ENCODE measurements at regions not wholly inside any gene's neighbourhood (a gene's known extent, or its start where the extent isn't known, plus 50 kb on each side); places are given as distances from the start of the nearest gene placed in this dataset.

DNA sequence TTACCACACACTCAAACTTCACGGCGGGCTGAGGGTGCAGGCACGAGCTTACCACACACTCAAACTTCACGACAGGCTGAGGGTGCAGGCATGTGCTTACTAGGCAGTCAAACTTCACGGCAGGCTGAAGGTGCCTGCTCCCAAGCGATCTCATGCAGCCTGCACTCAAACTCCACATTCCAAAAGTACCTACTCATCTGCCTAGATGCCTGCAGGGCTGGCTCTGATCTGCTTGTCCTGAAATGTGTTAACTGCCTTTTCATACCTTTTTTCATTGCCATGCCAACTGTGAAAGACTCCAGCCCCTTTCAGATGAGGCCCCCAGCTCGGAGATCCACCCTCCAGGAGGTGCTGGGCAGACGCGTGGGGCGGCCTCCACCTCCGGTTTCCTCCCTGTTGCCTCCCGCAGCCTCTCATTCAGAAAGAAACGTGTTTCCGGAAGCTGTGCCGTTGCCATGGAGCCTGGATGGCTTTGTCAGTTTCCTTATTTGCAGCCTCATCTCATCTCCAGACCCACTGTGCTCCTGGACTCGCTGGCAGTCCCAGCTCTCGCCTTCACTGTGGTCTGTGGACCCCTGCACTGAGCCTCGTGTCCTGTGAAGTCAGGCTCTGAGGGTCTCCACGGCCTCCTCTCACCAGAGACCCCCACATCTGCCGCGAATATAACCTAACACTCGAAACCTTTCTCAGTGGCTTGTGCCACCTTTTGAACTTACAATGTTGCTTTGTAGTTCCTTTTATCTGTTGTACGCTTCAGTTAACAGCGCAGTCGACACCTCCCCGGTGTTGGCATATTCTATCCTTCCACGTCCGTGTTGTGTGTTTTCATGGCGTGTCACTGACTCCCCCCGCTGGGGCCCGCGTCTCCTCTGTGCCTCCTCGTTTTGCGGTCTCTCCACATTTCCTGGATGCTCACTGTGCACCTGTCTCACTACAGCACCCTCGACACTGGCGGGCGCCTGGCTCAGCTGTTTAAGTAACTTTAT lies 106.1 kb upstream of the ALKAL2 start:
- H4K20me1 ChIP-seq (ENCODE audit: insufficient read depth), result no peaks in the 10 kb centered on the region
- no peak for DNase-seq
- peaks cover 10% of the 10 kb centered on the region; the same call in 1 of the 2 replicates for H3K9me3 ChIP-seq
- 54% methylated on average over 37 of the region's 37 CpGs for WGBS (ENCODE audit: low lambda C conversion rate)
- no peak overlapping the region for H2AFZ ChIP-seq (ENCODE audit: low read depth)
- H3K9ac ChIP-seq, result no peak overlapping the region
- no peak overlapping the region; a peak in 1 of 4 replicates for H3K4me3 ChIP-seq (ENCODE audit: low read depth in 2 of 2, low read length in 1 of 2)
- H3K9me2 ChIP-seq, result no peaks in the 10 kb centered on the region
- H3K27me3 ChIP-seq (ENCODE audit: insufficient read depth), result no peaks in the 10 kb centered on the region
- ChIA-PET CTCF (no interaction called here), POLR2A (interaction anchor here (0.6 kb wide), 1 partner anchor 36 kb away, joined by 4 read pairs; no protein-coding TSS in a partner anchor)
- TF ChIP-seq, protein P1, sequence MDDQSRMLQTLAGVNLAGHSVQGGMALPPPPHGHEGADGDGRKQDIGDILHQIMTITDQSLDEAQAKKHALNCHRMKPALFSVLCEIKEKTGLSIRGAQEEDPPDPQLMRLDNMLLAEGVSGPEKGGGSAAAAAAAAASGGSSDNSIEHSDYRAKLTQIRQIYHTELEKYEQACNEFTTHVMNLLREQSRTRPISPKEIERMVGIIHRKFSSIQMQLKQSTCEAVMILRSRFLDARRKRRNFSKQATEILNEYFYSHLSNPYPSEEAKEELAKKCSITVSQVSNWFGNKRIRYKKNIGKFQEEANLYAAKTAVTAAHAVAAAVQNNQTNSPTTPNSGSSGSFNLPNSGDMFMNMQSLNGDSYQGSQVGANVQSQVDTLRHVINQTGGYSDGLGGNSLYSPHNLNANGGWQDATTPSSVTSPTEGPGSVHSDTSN (IDR thresholded peaks at IDR 0.05), result no peak
- no peak for TF ChIP-seq RAD21 (IDR thresholded peaks at IDR 0.05; ENCODE audit: low read length)
- TF ChIP-seq EZH2phosphoT487 (IDR thresholded peaks at IDR 0.05; ENCODE audit: borderline replicate concordance, low read depth), result no peak
- TF ChIP-seq RFX5 (IDR thresholded peaks at IDR 0.05; ENCODE audit: low read length), result no peak
- TF ChIP-seq EP300 (IDR thresholded peaks at IDR 0.05; ENCODE audit: borderline replicate concordance in 1 of 2, low read depth in 1 of 2, low read length in 1 of 2), result no peak
- TF ChIP-seq, protein P2, sequence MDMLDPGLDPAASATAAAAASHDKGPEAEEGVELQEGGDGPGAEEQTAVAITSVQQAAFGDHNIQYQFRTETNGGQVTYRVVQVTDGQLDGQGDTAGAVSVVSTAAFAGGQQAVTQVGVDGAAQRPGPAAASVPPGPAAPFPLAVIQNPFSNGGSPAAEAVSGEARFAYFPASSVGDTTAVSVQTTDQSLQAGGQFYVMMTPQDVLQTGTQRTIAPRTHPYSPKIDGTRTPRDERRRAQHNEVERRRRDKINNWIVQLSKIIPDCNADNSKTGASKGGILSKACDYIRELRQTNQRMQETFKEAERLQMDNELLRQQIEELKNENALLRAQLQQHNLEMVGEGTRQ (IDR thresholded peaks at IDR 0.05; ENCODE audit: borderline replicate concordance, low read depth, low read length), result no peak
- TF ChIP-seq FOXM1 (IDR thresholded peaks at IDR 0.05; ENCODE audit: low read depth), result no peak
- TF ChIP-seq YY1 (IDR thresholded peaks at IDR 0.05; ENCODE audit: low read depth), result no peak
- TF ChIP-seq MXI1 (IDR thresholded peaks at IDR 0.05; ENCODE audit: low read depth, low read length), result no peak
- H3K4me2 ChIP-seq, result no peak overlapping the region
- H3K36me3 ChIP-seq (replicated peaks in 1 of 2; ENCODE audit: control insufficient read depth in 1 of 2, insufficient read depth in 2 of 2, low read length in 1 of 2), result no peaks in the 10 kb centered on the region
- H3K27ac ChIP-seq (ENCODE audit: low read depth in 2 of 2, low read length in 1 of 2), result no peak overlapping the region
- no peaks in the 10 kb centered on the region for H3K79me2 ChIP-seq (ENCODE audit: insufficient read depth)
- no peaks in the 10 kb centered on the region for H3K4me1 ChIP-seq (ENCODE audit: control insufficient read depth in 1 of 2, insufficient read depth in 2 of 2, low read depth in 1 of 2, low read length in 1 of 2)
- H3F3A ChIP-seq (replicated peaks; ENCODE audit: insufficient read depth), result peaks cover 4% of the 10 kb centered on the region

DNA sequence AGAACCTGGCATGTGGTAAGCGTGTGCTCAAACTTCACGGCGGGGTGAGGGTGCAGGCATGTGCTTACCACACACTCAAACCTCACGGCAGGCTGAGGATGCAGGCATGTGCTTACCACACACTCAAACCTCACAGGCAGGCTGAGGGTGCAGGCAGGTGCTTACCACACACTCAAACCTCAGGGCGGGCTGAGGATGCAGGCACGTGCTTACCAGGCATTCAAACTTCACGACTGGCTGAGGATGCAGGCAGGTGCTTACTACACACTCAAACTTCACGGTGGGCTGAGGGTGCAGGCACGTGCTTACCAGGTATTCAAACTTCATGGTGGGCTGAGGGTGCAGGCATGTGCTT lies 105.0 kb upstream of the ALKAL2 start:
- no peaks in the 10 kb centered on the region for H3K4me1 ChIP-seq (ENCODE audit: control insufficient read depth in 1 of 2, insufficient read depth in 2 of 2, low read depth in 1 of 2, low read length in 1 of 2)
- ChIA-PET POLR2A (no interaction called here), CTCF (no interaction called here)
- H3K4me2 ChIP-seq, result no peak overlapping the region
- peaks cover 10% of the 10 kb centered on the region; the same call in 1 of the 2 replicates for H3K9me3 ChIP-seq
- H3K79me2 ChIP-seq (ENCODE audit: insufficient read depth), result no peaks in the 10 kb centered on the region
- no peak overlapping the region for H3K27ac ChIP-seq (ENCODE audit: low read depth in 2 of 2, low read length in 1 of 2)
- no peaks in the 10 kb centered on the region for H3K36me3 ChIP-seq (replicated peaks in 1 of 2; ENCODE audit: control insufficient read depth in 1 of 2, insufficient read depth in 2 of 2, low read length in 1 of 2)
- no peaks in the 10 kb centered on the region for H4K20me1 ChIP-seq (ENCODE audit: insufficient read depth)
- H3K9me2 ChIP-seq, result no peaks in the 10 kb centered on the region
- DNase-seq, result no peak
- 58% methylated on average over 7 of the region's 9 CpGs for WGBS (ENCODE audit: low lambda C conversion rate)
- H3K4me3 ChIP-seq (ENCODE audit: low read depth in 2 of 2, low read length in 1 of 2), result no peak overlapping the region
- H3F3A ChIP-seq (replicated peaks; ENCODE audit: insufficient read depth), result peaks cover 4% of the 10 kb centered on the region
- TF ChIP-seq, protein P3, sequence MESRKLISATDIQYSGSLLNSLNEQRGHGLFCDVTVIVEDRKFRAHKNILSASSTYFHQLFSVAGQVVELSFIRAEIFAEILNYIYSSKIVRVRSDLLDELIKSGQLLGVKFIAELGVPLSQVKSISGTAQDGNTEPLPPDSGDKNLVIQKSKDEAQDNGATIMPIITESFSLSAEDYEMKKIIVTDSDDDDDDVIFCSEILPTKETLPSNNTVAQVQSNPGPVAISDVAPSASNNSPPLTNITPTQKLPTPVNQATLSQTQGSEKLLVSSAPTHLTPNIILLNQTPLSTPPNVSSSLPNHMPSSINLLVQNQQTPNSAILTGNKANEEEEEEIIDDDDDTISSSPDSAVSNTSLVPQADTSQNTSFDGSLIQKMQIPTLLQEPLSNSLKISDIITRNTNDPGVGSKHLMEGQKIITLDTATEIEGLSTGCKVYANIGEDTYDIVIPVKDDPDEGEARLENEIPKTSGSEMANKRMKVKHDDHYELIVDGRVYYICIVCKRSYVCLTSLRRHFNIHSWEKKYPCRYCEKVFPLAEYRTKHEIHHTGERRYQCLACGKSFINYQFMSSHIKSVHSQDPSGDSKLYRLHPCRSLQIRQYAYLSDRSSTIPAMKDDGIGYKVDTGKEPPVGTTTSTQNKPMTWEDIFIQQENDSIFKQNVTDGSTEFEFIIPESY (IDR thresholded peaks at IDR 0.05; ENCODE audit: borderline replicate concordance, low read depth), result no peak
- TF ChIP-seq GATA2 (CRISPR knock-in tag; IDR thresholded peaks at IDR 0.05) (no peak), EP300 (IDR thresholded peaks at IDR 0.05; ENCODE audit: borderline replicate concordance in 1 of 2, low read depth in 1 of 2, low read length in 1 of 2) (no peak), RCOR1 (IDR thresholded peaks at IDR 0.05; ENCODE audit: low read length) (no peak), MEF2A (IDR thresholded peaks at IDR 0.05; ENCODE audit: borderline replicate concordance, low read depth) (no peak), FOXJ3 (CRISPR knock-in tag; IDR thresholded peaks at IDR 0.05) (no peak), RAD21 (IDR thresholded peaks at IDR 0.05; ENCODE audit: low read length) (no peak), NRF1 (IDR thresholded peaks at IDR 0.05; ENCODE audit: low read depth, low read length) (no peak), JUND (IDR thresholded peaks at IDR 0.05) (no peak), FOSL2 (IDR thresholded peaks at IDR 0.05; ENCODE audit: borderline replicate concordance, low read depth) (no peak)
- TF ChIP-seq, protein P4, sequence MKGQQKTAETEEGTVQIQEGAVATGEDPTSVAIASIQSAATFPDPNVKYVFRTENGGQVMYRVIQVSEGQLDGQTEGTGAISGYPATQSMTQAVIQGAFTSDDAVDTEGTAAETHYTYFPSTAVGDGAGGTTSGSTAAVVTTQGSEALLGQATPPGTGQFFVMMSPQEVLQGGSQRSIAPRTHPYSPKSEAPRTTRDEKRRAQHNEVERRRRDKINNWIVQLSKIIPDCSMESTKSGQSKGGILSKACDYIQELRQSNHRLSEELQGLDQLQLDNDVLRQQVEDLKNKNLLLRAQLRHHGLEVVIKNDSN (IDR thresholded peaks at IDR 0.05; ENCODE audit: borderline replicate concordance, low read depth), result no peak
- TF ChIP-seq, protein P5, sequence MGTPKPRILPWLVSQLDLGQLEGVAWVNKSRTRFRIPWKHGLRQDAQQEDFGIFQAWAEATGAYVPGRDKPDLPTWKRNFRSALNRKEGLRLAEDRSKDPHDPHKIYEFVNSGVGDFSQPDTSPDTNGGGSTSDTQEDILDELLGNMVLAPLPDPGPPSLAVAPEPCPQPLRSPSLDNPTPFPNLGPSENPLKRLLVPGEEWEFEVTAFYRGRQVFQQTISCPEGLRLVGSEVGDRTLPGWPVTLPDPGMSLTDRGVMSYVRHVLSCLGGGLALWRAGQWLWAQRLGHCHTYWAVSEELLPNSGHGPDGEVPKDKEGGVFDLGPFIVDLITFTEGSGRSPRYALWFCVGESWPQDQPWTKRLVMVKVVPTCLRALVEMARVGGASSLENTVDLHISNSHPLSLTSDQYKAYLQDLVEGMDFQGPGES (IDR thresholded peaks at IDR 0.05; ENCODE audit: low read depth, low read length), result no peak
- H2AFZ ChIP-seq (ENCODE audit: low read depth), result no peak overlapping the region
- no peaks in the 10 kb centered on the region for H3K27me3 ChIP-seq (ENCODE audit: insufficient read depth)
- no peak overlapping the region for H3K9ac ChIP-seq
